ENCODE measurements at regions not wholly inside any gene's neighbourhood (a gene's known extent, or its start where the extent isn't known, plus 50 kb on each side); places are given as distances from the start of the nearest gene placed in this dataset.

- no peaks in the 10 kb centered on the region for H3K9me3 Mint-ChIP-seq (ENCODE audit: unreplicated experiment)
- ChIA-PET CTCF (no interaction called here), POLR2A (no interaction called here)
- intact Hi-C loops (cut with micrococcal nuclease; ENCODE audit: unreplicated experiment) = no loop called here
- H3K9me3 ChIP-seq = no peaks in the 10 kb centered on the region
- H3K36me3 ChIP-seq (ENCODE audit: control insufficient read depth, insufficient read depth, low read length) = no peaks in the 10 kb centered on the region
- BruUV-seq (replicated peaks) = no TSS peak
- H3K36me3 Mint-ChIP-seq (ENCODE audit: insufficient read depth, unreplicated experiment) = no peaks in the 10 kb centered on the region
- H3K4me3 Mint-ChIP-seq (ENCODE audit: unreplicated experiment) = no peak overlapping the region
- H3K4me1 Mint-ChIP-seq (ENCODE audit: low read depth, unreplicated experiment) = no peaks in the 10 kb centered on the region
- TF ChIP-seq CTCF (IDR thresholded peaks at IDR 0.05; ENCODE audit: insufficient read depth in 1 of 2, low read depth in 1 of 2, low read length in 1 of 2, severe bottlenecking in 1 of 2, unreplicated experiment in 1 of 2) = no peak
- no peaks in the 10 kb centered on the region for H3K27me3 ChIP-seq (replicated peaks; ENCODE audit: control insufficient read depth, insufficient read depth, low read length)
- H3K27me3 Mint-ChIP-seq (ENCODE audit: insufficient read depth, unreplicated experiment) = no peaks in the 10 kb centered on the region
- no peaks in the 10 kb centered on the region for H3K4me1 ChIP-seq
- no peak overlapping the region for H3K4me3 ChIP-seq (ENCODE audit: low read depth, low read length)
- no peak overlapping the region for H3K27ac Mint-ChIP-seq (ENCODE audit: unreplicated experiment)
- DNase-seq = no peak
Observed at GRCh38 chr6:91437315-91437729, 850.5 kb upstream of the MAP3K7 start.

- TF ChIP-seq CTCF (IDR thresholded peaks at IDR 0.05; ENCODE audit: insufficient read depth in 1 of 2, low read depth in 1 of 2, low read length in 1 of 2, severe bottlenecking in 1 of 2, unreplicated experiment in 1 of 2) = no peak
- no peak overlapping the region for H3K4me3 Mint-ChIP-seq (ENCODE audit: unreplicated experiment)
- no peaks in the 10 kb centered on the region for H3K36me3 ChIP-seq (ENCODE audit: control insufficient read depth, insufficient read depth, low read length)
- no peak overlapping the region for H3K4me3 ChIP-seq (ENCODE audit: low read depth, low read length)
- no peaks in the 10 kb centered on the region for H3K4me1 Mint-ChIP-seq (ENCODE audit: low read depth, unreplicated experiment)
- no peaks in the 10 kb centered on the region for H3K9me3 Mint-ChIP-seq (ENCODE audit: unreplicated experiment)
- H3K9me3 ChIP-seq = no peaks in the 10 kb centered on the region
- no peaks in the 10 kb centered on the region for H3K4me1 ChIP-seq
- no peaks in the 10 kb centered on the region for H3K27me3 Mint-ChIP-seq (ENCODE audit: insufficient read depth, unreplicated experiment)
- no peaks in the 10 kb centered on the region for H3K27me3 ChIP-seq (replicated peaks; ENCODE audit: control insufficient read depth, insufficient read depth, low read length)
- ChIA-PET POLR2A (no interaction called here), CTCF (no interaction called here)
- no peaks in the 10 kb centered on the region for H3K36me3 Mint-ChIP-seq (ENCODE audit: insufficient read depth, unreplicated experiment)
- DNase-seq = no peak
- intact Hi-C loops (cut with micrococcal nuclease; ENCODE audit: unreplicated experiment) = no loop called here
- BruUV-seq (replicated peaks) = no TSS peak
- H3K27ac Mint-ChIP-seq (ENCODE audit: unreplicated experiment) = no peak overlapping the region
Observed at GRCh38 chr6:91436448-91436847, 849.6 kb upstream of the MAP3K7 start.

GRCh38 chr6:91435630-91436029, 848.8 kb upstream of the MAP3K7 start:
- Histone ChIP-seq H3K36me3 (ENCODE audit: control insufficient read depth, insufficient read depth, low read length) (no peaks in the 10 kb centered on the region), H3K4me3 (ENCODE audit: low read depth, low read length) (no peak overlapping the region), H3K27me3 (replicated peaks; ENCODE audit: control insufficient read depth, insufficient read depth, low read length) (no peaks in the 10 kb centered on the region), H3K4me1 (no peaks in the 10 kb centered on the region), H3K9me3 (no peaks in the 10 kb centered on the region)
- no peaks in the 10 kb centered on the region for H3K4me1 Mint-ChIP-seq (ENCODE audit: low read depth, unreplicated experiment)
- ChIA-PET POLR2A (no interaction called here), CTCF (no interaction called here)
- H3K36me3 Mint-ChIP-seq (ENCODE audit: insufficient read depth, unreplicated experiment) = no peaks in the 10 kb centered on the region
- H3K9me3 Mint-ChIP-seq (ENCODE audit: unreplicated experiment) = no peaks in the 10 kb centered on the region
- no peak overlapping the region for H3K27ac Mint-ChIP-seq (ENCODE audit: unreplicated experiment)
- intact Hi-C loops (cut with micrococcal nuclease; ENCODE audit: unreplicated experiment) = no loop called here
- H3K4me3 Mint-ChIP-seq (ENCODE audit: unreplicated experiment) = no peak overlapping the region
- DNase-seq = no peak
- no peak for TF ChIP-seq CTCF (IDR thresholded peaks at IDR 0.05; ENCODE audit: insufficient read depth in 1 of 2, low read depth in 1 of 2, low read length in 1 of 2, severe bottlenecking in 1 of 2, unreplicated experiment in 1 of 2)
- BruUV-seq (replicated peaks) = no TSS peak
- H3K27me3 Mint-ChIP-seq (ENCODE audit: insufficient read depth, unreplicated experiment) = no peaks in the 10 kb centered on the region

Data from Caco-2 (cell line).